ENCODE measurements at regions not wholly inside any gene's neighbourhood (a gene's known extent, or its start where the extent isn't known, plus 50 kb on each side); places are given as distances from the start of the nearest gene placed in this dataset.

DNA sequence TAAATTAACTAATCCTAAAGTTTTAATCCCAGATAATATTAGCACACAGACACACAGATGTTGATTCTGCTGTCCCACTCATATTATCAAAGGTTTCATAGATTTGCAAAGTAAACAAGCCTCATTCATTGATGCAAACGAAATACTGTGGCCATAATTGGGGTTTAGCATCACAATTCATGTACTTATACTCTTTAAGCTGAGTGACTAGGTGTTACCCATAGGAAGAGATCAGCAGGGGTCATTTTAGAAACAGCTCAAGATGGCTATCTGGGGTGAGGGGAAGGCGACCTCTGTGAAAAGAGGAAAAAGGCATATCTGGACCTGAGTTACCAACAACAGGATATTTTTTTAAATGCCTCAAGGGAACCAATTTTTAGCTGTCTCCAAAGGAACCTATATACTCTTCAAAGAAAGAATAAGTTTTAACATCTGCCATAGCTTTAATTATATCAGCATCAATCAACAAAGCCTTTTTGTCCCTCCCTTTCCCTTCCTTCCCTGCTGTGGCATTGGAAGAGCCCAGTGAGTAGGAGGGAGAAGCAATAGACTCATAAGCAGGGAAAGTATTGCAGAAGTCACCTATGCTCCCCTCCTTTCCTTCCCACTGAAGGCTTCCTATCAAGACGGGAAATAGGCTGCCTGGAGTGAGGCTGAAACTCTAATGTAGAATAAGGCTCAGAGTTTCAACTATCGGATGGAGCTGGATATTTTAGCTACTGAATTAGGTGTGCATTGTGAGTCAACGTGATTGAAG is 553.4 kb downstream of the ZIC1 start:
- Histone ChIP-seq H3K4me3 (no peak overlapping the region), H3K27ac (no peak overlapping the region)

DNA sequence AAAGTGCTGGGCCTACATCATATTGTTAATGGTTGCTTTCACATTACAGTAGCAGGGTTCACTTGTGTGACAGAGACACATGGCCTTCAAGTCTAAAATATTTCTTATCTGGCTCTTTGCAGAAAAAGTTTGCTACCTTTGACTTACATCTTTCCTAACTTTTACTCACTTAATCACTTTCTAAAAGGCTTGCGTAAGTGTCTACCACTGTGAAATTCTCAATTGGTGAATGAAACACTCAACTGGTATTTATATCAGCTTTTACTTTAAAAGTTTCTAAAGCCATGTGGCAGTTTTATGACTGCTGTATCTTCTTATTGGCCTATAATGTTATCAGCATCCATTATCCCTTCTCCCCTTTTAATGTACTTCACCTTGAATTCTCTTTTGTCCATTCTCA is 554.5 kb downstream of the ZIC1 start:
- Histone ChIP-seq H3K27ac (no peak overlapping the region), H3K4me3 (no peak overlapping the region)

GRCh38 chr3:147975165-147975564 is 566.0 kb downstream of the ZIC1 start:
- H3K4me3 ChIP-seq: no peak overlapping the region
- no peak overlapping the region for H3K27ac ChIP-seq

GRCh38 chr3:147977001-147977400 is 567.8 kb downstream of the ZIC1 start:
- Histone ChIP-seq H3K4me3 (no peak overlapping the region), H3K27ac (no peak overlapping the region)

DNA sequence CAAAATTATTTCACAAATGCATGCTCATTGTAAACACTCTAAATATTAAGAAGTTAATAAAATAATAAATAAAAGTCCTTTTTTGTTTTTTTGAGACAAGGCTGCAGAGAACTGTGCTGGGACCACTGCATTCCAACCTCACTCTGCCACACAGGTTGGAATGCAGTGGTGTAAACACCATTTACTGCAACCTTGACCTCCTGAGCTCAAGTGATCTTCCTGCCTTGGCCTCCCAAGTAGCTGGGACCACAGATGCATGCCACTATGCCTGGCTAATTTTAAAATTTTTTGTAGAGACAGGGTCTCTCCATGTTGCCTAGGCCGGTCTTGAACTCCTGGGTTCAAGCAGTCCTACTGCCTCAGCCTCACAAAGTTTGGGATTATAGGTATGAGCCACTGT is 578.4 kb downstream of the ZIC1 start:
- Histone ChIP-seq H3K4me3 (no peak overlapping the region), H3K27ac (no peak overlapping the region)

GRCh38 chr3:147989344-147989743 is 580.2 kb downstream of the ZIC1 start:
- H3K27ac ChIP-seq: no peak overlapping the region
- no peak overlapping the region for H3K4me3 ChIP-seq

DNA sequence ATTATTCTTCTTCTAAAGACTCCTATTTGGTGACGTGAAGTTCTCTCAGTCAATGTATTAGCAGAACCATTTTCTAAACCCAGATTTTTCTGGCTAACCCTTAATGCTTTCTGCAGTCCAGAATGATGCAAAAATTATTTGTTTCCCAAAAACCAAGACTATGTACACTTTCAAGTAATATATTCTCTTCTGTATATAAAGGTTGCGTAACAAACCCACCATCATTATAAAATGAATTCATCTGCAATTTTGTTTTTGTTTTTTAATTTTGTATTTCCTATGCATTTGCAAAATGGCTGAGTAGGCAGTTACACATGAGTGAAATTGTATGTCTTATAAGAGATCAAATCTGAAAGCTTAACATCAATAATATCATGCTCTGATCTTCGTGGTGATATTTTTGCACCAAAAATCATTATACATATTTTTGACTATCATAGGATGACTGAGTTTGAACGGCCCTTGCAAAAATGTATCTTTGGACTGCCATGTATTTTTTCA is 593.6 kb downstream of the ZIC1 start:
- H3K4me3 ChIP-seq: no peak overlapping the region
- no peak overlapping the region for H3K27ac ChIP-seq

DNA sequence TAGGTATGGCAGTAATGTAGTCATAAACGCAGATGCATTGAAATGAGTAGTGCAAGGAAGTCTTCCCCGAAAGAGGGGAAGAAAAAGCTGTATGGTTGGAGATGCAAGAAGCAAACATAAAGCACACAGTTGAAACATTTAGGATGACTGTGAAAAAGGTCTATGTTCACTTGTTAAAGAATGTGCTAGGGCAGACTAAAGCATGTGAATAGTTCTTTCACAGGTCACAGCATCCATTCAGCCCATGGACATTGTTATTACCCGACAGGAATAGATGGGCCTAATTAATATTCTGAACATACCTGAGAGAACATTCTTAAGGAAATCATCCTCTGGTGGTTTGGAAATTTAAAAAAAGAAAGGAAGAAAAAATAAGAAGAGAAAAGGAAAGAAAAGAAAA is 595.2 kb downstream of the ZIC1 start:
- no peak overlapping the region for H3K4me3 ChIP-seq
- no peak overlapping the region for H3K27ac ChIP-seq

DNA sequence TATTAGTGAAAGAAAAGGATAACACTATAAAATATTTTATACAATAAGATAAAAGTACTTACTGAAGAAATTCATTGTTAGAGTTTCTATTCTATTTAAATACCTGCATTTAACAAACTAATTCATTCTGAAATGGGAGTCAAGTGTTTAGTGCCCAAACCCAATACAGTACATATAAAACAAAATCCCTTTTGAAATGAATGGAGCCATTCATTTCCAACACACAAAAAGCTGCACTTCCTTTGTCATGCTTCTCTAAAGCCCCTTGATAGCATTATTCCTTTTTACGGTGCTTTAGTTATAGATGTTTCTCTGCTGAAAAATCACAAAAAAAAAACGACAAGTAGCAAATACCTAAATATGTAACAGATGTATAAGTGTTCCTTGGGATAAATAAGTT is 596.3 kb downstream of the ZIC1 start:
- H3K4me3 ChIP-seq: no peak overlapping the region
- no peak overlapping the region for H3K27ac ChIP-seq

- Histone ChIP-seq H3K4me3 (no peak overlapping the region), H3K27ac (no peak overlapping the region)
Observed at GRCh38 chr3:148006508-148006907, 597.3 kb downstream of the ZIC1 start.

GRCh38 chr3:148008591-148008990 is 599.4 kb downstream of the ZIC1 start:
- no peak overlapping the region for H3K4me3 ChIP-seq

GRCh38 chr3:148020861-148021260 is 611.7 kb downstream of the ZIC1 start:
- Histone ChIP-seq H3K27ac (no peak overlapping the region), H3K4me3 (no peak overlapping the region)

More at GRCh38 chr3:148008591-148008990, 599.4 kb downstream of the ZIC1 start:
- H3K27ac ChIP-seq: no peak overlapping the region

DNA sequence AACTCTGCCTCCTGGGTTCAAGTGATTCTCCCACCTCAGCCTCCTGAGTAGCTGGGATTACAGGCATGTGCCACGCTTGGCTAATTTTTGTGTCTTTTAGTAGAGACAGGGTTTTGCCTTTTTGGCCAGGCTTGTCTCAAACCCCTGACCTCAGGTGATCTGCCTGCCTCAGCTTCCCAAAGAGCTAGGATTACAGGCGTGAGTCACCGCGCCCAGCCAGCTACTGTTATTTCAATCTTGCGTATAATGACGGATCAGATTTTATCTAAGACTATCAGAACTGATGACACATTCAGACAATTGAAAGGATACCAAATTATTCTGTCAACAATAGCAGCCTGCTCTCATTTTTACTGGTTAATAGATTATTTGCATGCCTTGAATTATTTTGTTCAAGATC is 612.2 kb downstream of the ZIC1 start:
- Histone ChIP-seq H3K4me3 (no peak overlapping the region), H3K27ac (no peak overlapping the region)

- H3K27ac ChIP-seq: no peak overlapping the region
Observed at GRCh38 chr3:148023994-148024393, 614.8 kb downstream of the ZIC1 start.

GRCh38 chr3:148026009-148026588 is 616.9 kb downstream of the ZIC1 start:
- no peak overlapping the region for H3K4me3 ChIP-seq
- H3K27ac ChIP-seq: no peak overlapping the region

More at GRCh38 chr3:148023994-148024393, 614.8 kb downstream of the ZIC1 start:
- no peak overlapping the region for H3K4me3 ChIP-seq

DNA sequence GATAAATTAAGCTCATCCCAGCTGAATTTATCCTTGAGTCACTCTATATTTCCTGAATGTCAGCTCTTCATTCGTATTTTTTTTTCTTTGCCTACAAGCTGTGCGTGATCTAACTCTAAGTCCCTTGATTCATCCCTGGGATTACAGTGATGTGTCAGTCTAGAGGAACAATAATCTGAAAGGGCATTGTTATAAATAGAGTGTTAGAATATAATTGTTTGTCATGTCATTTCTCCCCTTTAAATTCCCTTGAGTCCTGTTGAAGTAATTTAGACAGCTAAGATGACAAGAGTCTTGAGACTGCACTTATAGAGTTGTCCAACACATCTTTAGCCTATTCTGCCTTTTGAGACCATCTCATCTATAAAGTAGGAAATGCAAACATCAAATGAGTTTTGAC is 621.8 kb downstream of the ZIC1 start:
- no peak overlapping the region for H3K27ac ChIP-seq

DNA sequence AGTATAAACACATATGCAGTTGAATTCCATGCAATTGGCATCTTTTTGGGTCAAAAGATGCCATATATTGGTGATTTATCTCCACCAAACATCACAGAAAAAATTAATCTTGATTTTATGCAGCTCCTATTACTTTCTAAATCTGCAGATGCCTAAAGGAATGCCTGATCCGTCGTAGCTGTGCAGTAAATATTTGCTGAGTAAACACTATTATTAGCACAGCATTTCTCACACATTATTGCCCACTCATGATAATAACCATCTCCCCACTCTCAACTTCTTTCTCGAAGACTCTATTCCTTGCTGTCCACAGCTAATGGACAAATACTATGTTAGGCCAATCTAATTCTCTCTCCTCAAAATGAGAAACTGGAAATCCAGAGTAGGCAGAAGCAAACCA is 625.2 kb downstream of the ZIC1 start:
- no peak overlapping the region for H3K4me3 ChIP-seq

More for the DNA sequence above, 621.8 kb downstream of the ZIC1 start:
- no peak overlapping the region for H3K4me3 ChIP-seq

GRCh38 chr3:148036331-148036876 is 627.2 kb downstream of the ZIC1 start:
- Histone ChIP-seq H3K4me3 (no peak overlapping the region), H3K27ac (no peak overlapping the region)

More for the DNA sequence above, 625.2 kb downstream of the ZIC1 start:
- no peak overlapping the region for H3K27ac ChIP-seq

DNA sequence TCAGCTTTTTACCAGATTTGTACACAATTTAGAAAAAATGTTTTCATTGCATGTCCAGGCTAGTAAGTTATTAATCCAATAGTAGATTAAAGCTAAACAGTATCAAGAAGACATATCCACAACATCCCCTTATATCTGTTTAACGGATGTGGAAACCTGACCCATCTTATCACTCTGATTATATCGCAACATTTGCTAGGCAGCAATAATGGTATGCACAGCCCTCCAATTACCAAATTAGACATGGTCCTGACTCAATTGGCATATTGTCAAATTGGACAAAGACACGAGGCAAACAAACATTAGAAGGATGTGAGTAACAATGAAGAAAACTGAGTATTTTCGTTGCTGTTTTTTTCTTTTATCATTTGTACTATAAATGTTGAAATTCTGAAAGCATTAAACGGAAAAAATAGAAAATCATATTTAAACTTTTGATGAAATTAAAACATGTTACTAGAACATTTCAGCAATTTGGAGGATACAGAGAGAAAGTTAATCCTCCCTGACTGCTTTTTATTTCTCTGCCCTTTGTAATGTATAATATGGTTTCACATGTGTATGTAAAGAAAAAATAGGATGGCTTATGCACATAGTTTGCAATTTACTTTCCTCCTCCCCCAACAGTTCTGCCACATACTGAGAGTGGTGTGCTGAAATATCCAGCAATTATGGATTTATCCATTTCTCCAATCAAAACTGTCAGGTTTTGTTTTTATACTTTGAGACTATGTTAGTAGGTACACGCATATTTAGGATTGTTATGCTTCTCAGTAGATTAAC is 633.7 kb downstream of the ZIC1 start:
- H3K27ac ChIP-seq: no peak overlapping the region

GRCh38 chr3:148044151-148044550 is 635.0 kb downstream of the ZIC1 start:
- H3K4me3 ChIP-seq: no peak overlapping the region
- H3K27ac ChIP-seq: no peak overlapping the region

More for the DNA sequence above, 633.7 kb downstream of the ZIC1 start:
- H3K4me3 ChIP-seq: no peak overlapping the region
